Esophagus muscularis mucosa (tissue), 4 donors: ENCODE measurements at regions not wholly inside any gene's neighbourhood (a gene's known extent, or its start where the extent isn't known, plus 50 kb on each side); places are given as distances from the start of the nearest gene placed in this dataset.
"Not testable (repeated sequence)": the region's sequence is repeated elsewhere in the genome, so short reads cannot be mapped to it uniquely, and the experiment has no call there.

Source experiments
- DNase-seq: peaks from one replicate; pipeline ENCODE4 v3.0.0-alpha.2; 2017; ENCODE audit errors: extremely low spot score
- H3K27ac ChIP-seq, 4 donors: fragments of 200-600 bp; sonication (generic); replicated peaks in 1 of 4; 1 replicate in 3 of 4; 2 replicates in 1 of 4; pipeline ENCODE4 v1.5.1; 2016 to 2019; ENCODE audit warnings: mild to moderate bottlenecking in 1 of 4
- H3K27me3 ChIP-seq, 4 donors: fragments of 200-600 bp; sonication (generic); one replicate each; pipeline versions ENCODE4 v1.5.1 to v1.6.0; 2016 to 2019
- H3K36me3 ChIP-seq, 4 donors: fragments of 200-600 bp; sonication (generic); one replicate each; pipeline ENCODE4 v1.5.1; 2016 to 2019
- H3K4me1 ChIP-seq, 4 donors: fragments of 200-600 bp; sonication (generic); one replicate each; pipeline ENCODE4 v1.5.1; 2016 to 2019
- H3K4me3 ChIP-seq, 4 donors: fragments of 200-600 bp; sonication (generic); 1 replicate in 2 of 4; 2 replicates in 2 of 4; pipeline ENCODE4 v1.5.1; 2016 to 2019; ENCODE audit warnings: mild to moderate bottlenecking in 4 of 4, moderate library complexity in 1 of 4
- H3K9me3 ChIP-seq, 4 donors: fragments of 200-600 bp; sonication (generic); 1 replicate in 3 of 4; 2 replicates in 1 of 4; pipeline ENCODE4 v1.5.1; 2016 to 2019
- EP300 ChIP-seq: sonication (generic); formaldehyde crosslinking; IDR thresholded peaks from one replicate; pipeline ENCODE4 v1.6.1; 2017; ENCODE audit warnings: antibody characterized with exemption
- POLR2A ChIP-seq: fragments of 450-650 bp; IDR thresholded peaks from one replicate; pipeline ENCODE4 v1.6.1; 2017; ENCODE audit warnings: antibody characterized with exemption, moderate library complexity, mild to moderate bottlenecking, low read depth
- POLR2AphosphoS5 ChIP-seq, 2 donors: sonication (generic); formaldehyde crosslinking; IDR thresholded peaks; one replicate each; pipeline ENCODE4 v1.6.1; 2017; ENCODE audit warnings: antibody characterized with exemption in 2 of 2
- WGBS: methylation state at CpG from one replicate; pipeline ENCODE4 v1.1.5; 2018; 5-methylcytosine and 5-hydroxymethylcytosine counted together
- intact Hi-C: fragments of 100-400 bp; cut with DNase I; formaldehyde crosslinking; loops from one replicate; pipeline ENCODE4 v1.15.1; 2023
- TF ChIP-seq, protein P1 (sequence below), 3 experiments: fragments of 200-600 bp in 2 of 3; fragments of 450-650 bp in 1 of 3; sonication (generic) in 2 of 3; IDR thresholded peaks; one replicate each; pipeline ENCODE4 v1.5.1; 2017 to 2019; ENCODE audit warnings: antibody characterized with exemption in 3 of 3, mild to moderate bottlenecking in 2 of 3, moderate library complexity in 1 of 3

DNA sequence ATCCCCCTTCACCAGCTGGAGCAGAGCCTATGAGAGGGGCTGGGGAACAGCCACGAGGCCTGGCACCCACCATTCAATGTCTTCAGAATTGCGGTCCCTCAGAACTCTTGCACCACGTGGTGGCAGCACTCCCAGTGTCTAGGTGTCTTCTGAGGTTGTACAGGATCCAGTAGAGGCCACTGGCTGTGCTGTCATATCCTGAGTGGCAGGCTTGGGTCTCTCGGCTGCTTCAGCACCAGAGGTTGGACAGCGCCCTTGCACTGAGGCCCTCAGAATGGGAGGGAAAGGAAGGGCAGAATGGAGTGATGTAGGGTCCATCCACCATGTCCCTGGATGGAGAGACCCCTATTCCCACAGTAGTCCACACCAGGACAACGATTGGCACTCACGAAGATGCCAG lies 112.0 kb upstream of the TEKT4 start:
- intact Hi-C loops = no loop called here
- 40% methylated on average over 7 of the region's 7 CpGs for WGBS

DNA sequence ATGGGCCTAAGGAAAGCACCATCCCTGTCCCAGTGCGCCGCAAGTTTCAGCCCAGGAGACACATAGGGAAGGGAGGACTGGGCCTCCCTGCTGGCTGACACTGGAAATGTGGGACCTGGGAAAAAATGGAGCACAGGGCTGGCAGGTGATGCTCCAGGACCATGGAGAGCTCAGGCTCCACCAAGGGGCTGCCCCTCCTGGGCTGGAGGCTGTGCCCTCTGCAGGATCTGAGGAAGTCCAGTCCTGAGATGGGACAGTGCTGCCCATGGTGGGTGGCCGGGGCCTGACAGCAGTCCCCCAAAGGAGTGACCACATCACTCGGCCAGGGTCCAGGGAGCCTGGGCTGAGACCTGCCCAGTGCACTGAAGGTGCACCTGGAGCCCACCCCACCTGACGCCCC lies 108.6 kb upstream of the TEKT4 start:
- intact Hi-C loops = no loop called here
- 49% methylated on average over 4 of the region's 5 CpGs for WGBS
- TF ChIP-seq POLR2AphosphoS5 (IDR thresholded peaks at IDR 0.05) (no peak), EP300 (no peak), POLR2A (no peak)
- TF ChIP-seq, protein P1, sequence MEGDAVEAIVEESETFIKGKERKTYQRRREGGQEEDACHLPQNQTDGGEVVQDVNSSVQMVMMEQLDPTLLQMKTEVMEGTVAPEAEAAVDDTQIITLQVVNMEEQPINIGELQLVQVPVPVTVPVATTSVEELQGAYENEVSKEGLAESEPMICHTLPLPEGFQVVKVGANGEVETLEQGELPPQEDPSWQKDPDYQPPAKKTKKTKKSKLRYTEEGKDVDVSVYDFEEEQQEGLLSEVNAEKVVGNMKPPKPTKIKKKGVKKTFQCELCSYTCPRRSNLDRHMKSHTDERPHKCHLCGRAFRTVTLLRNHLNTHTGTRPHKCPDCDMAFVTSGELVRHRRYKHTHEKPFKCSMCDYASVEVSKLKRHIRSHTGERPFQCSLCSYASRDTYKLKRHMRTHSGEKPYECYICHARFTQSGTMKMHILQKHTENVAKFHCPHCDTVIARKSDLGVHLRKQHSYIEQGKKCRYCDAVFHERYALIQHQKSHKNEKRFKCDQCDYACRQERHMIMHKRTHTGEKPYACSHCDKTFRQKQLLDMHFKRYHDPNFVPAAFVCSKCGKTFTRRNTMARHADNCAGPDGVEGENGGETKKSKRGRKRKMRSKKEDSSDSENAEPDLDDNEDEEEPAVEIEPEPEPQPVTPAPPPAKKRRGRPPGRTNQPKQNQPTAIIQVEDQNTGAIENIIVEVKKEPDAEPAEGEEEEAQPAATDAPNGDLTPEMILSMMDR (IDR thresholded peaks at IDR 0.05) = no peak

More for the DNA sequence above, 112.0 kb upstream of the TEKT4 start:
- Histone ChIP-seq H3K27ac (no peak overlapping the region), H3K4me1 (no peaks in the 10 kb centered on the region), H3K36me3 (no peaks in the 10 kb centered on the region), H3K4me3 (no peak overlapping the region), H3K27me3 (no peaks in the 10 kb centered on the region), H3K9me3 (no peaks in the 10 kb centered on the region)
- no peak for TF ChIP-seq POLR2A
- peak; percentile 82 for DNase-seq

DNA sequence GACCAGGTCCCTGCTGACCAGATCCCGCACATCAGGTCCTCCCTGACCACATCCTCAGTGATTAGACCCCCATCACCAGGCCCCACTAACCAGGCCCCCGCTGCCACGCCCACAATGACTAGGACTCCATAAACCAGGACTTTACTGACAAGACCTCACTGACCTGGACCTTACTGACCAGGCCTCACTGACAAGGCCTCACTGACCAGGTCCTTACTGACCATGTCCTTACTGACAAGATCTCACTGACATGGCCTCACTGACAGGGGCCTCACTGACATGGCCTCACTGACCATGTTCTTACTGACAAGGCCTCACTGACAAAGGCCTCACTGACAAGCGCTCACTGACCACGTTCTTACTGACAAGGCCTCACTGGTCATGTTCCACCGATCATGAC lies 107.9 kb upstream of the TEKT4 start:
- TF ChIP-seq, protein P1 (IDR thresholded peaks at IDR 0.05) = no peak
- TF ChIP-seq POLR2AphosphoS5 (IDR thresholded peaks at IDR 0.05) = no peak
- TF ChIP-seq POLR2A = no peak
- no peak for TF ChIP-seq EP300
- H3K27me3 ChIP-seq = no peaks in the 10 kb centered on the region
- DNase-seq = no peak
- H3K9me3 ChIP-seq = no peaks in the 10 kb centered on the region
- WGBS = 83% methylated on average over 5 of the region's 6 CpGs
- no peak overlapping the region for H3K4me3 ChIP-seq
- H3K27ac ChIP-seq = no peak overlapping the region
- intact Hi-C loops = no loop called here
- H3K36me3 ChIP-seq = no peaks in the 10 kb centered on the region
- H3K4me1 ChIP-seq = no peaks in the 10 kb centered on the region

More for the DNA sequence above, 108.6 kb upstream of the TEKT4 start:
- H3K36me3 ChIP-seq = no peaks in the 10 kb centered on the region
- H3K4me1 ChIP-seq = no peaks in the 10 kb centered on the region
- H3K9me3 ChIP-seq = no peaks in the 10 kb centered on the region
- H3K4me3 ChIP-seq = no peak overlapping the region
- DNase-seq = no peak
- no peaks in the 10 kb centered on the region for H3K27me3 ChIP-seq
- no peak overlapping the region for H3K27ac ChIP-seq

DNA sequence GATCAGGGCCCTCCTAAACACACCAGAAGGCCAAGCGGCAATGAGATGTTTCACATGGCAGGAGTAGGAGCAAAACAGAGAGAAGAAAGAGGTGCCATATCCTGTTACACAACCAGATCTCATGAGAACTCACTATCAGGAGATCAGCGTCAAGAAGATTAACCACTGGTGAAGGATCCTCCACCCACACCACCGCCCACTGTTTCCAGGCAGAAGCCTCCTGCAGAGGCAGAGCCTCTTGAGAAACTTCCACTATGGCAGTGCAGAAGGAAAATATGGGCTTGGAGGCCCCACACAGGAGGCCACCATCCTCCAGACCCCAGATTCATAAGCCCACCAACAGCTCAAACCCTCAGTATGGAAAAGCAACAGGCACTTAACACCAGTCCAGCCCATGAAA lies 106.9 kb upstream of the TEKT4 start:
- H3K36me3 ChIP-seq, H3K27me3 ChIP-seq, H3K4me3 ChIP-seq, H3K9me3 ChIP-seq, H3K27ac ChIP-seq, intact Hi-C loops, H3K4me1 ChIP-seq, DNase-seq: not testable (repeated sequence)
- 91% methylated on average over 3 of the region's 3 CpGs for WGBS

DNA sequence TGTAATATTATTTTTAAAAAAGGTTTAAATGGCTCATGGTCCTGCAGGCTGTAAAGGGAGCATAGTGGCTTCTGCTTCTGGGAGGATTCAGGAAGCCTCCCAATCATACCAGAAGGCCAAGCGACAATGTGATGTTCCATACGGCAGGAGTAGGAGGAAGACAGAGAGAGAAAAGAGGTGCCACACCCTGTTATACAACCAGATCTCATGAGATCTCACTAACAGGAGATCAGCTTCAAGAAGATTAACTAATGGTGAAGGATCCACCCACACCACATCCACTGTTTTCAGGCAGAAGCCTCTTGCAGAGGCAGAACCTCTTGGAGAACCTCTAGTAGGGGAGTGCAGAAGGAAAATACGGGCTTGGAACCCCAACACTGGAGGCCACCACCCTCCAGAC lies 103.9 kb upstream of the TEKT4 start:
- no peak overlapping the region for H3K4me3 ChIP-seq
- H3K4me1 ChIP-seq = no peaks in the 10 kb centered on the region
- H3K9me3 ChIP-seq = no peaks in the 10 kb centered on the region
- H3K27ac ChIP-seq = no peak overlapping the region
- TF ChIP-seq POLR2A = no peak
- no peak for TF ChIP-seq POLR2AphosphoS5 (IDR thresholded peaks at IDR 0.05)
- no peak for TF ChIP-seq EP300
- TF ChIP-seq, protein P1 (IDR thresholded peaks at IDR 0.05) = no peak
- intact Hi-C loops = no loop called here
- 83% methylated on average over 3 of the region's 3 CpGs for WGBS
- no peak for DNase-seq
- no peaks in the 10 kb centered on the region for H3K27me3 ChIP-seq
- no peaks in the 10 kb centered on the region for H3K36me3 ChIP-seq

DNA sequence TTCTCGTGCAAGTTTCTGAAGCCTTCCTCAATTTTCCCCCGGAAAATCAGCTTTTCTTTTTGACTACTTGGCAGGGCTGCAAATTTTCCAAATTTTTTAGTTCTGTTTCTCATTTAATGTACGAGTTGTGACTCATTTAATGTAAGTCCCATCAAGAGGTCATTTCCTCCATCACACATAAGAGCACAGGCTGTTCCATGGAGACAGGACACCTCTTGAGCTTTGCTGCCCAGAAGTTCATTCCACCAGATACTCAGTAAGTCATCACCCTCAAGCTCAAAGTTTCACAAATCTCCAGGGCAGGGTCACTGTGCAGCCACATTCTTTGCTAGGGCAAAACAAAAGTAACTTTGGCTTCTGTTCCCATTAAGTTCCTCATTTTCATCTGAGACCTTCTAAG lies 101.5 kb upstream of the TEKT4 start:
- Histone ChIP-seq H3K27ac (no peak overlapping the region), H3K9me3 (no peaks in the 10 kb centered on the region), H3K4me3 (no peak overlapping the region), H3K36me3 (no peaks in the 10 kb centered on the region), H3K4me1 (no peaks in the 10 kb centered on the region), H3K27me3 (no peaks in the 10 kb centered on the region)
- TF ChIP-seq POLR2A (no peak), EP300 (no peak), POLR2AphosphoS5 (IDR thresholded peaks at IDR 0.05) (no peak)
- TF ChIP-seq, protein P1 (IDR thresholded peaks at IDR 0.05) = no peak
- no peak for DNase-seq
- 69% methylated on average over 3 of the region's 3 CpGs for WGBS
- intact Hi-C loops = no loop called here
